IMR-90 (cell line): ENCODE measurements at regions not wholly inside any gene's neighbourhood (a gene's known extent, or its start where the extent isn't known, plus 50 kb on each side); places are given as distances from the start of the nearest gene placed in this dataset.

ENCODE experiments used
- ATAC-seq: fragments of 200-7000 bp; cut with Tn5 transposase; 2 replicates; pipeline ENCODE4 v1.9.1; 2020; ENCODE audit warnings: low read depth, mild to moderate bottlenecking, moderate library complexity
- BruUV-seq: library from RNA; stranded (reverse); fragments of 400-500 nt; replicated peaks from 2 replicates; lab custom pipeline; 2021; lab: Mats Ljungman, UMichigan
- CTCF ChIA-PET: fragments of 300-600 bp; formaldehyde crosslinking; extraction: SDS; loops from one replicate; lab custom pipeline; 2021; ENCODE audit warnings: antibody characterized with exemption; lab: Yijun Ruan, JAX
- POLR2A ChIA-PET: fragments of 300-600 bp; sonication (Branson Sonifier 250); formaldehyde crosslinking; loops from one replicate; lab custom pipeline; 2022; ENCODE audit warnings: antibody characterized with exemption; ENCODE audit not compliant: unreplicated experiment; lab: Charles Lee
- DNase-seq: peaks from one replicate; pipeline ENCODE4 v3.0.0; 2013
- H2AFZ ChIP-seq: replicated peaks from 2 replicates; pipeline ENCODE3; 2013; ENCODE audit warnings: low read length, mild to moderate bottlenecking; ENCODE audit not compliant: poor library complexity
- H2AK5ac ChIP-seq: 2 replicates; pipeline ENCODE4 v1.6.1; 2013; ENCODE audit warnings: low read depth, low read length, inconsistent platforms
- H2AK9ac ChIP-seq: replicated peaks from 2 replicates; pipeline ENCODE3; 2013; ENCODE audit warnings: mild to moderate bottlenecking, low read depth, low read length, moderate library complexity; ENCODE audit not compliant: poor library complexity
- H2BK120ac ChIP-seq: 2 replicates; pipeline ENCODE4 v1.6.1; 2013; ENCODE audit warnings: low read depth, low read length, inconsistent platforms
- H2BK15ac ChIP-seq: 3 replicates; pipeline ENCODE4 v1.6.1; 2013; ENCODE audit warnings: low read depth, low read length, inconsistent platforms
- H2BK20ac ChIP-seq: 2 replicates; pipeline ENCODE4 v1.6.1; 2013; ENCODE audit warnings: low read depth, mild to moderate bottlenecking, inconsistent platforms, low read length, moderate library complexity
- H2BK5ac ChIP-seq: 2 replicates; pipeline ENCODE4 v1.6.1; 2013; ENCODE audit warnings: mild to moderate bottlenecking, low read depth, low read length, inconsistent platforms; ENCODE audit not compliant: poor library complexity, severe bottlenecking
- H3K14ac ChIP-seq: replicated peaks from 2 replicates; pipeline ENCODE4 v1.6.1; 2013; ENCODE audit warnings: low read depth, low read length, inconsistent platforms
- H3K18ac ChIP-seq: 2 replicates; pipeline ENCODE4 v1.6.1; 2013; ENCODE audit warnings: low read depth, low read length, control low read depth
- H3K23ac ChIP-seq: 2 replicates; pipeline ENCODE4 v1.6.1; 2013; ENCODE audit warnings: low read depth, low read length, inconsistent platforms
- H3K27ac ChIP-seq: 2 replicates; pipeline ENCODE4 v1.5.1; 2013; ENCODE audit warnings: mild to moderate bottlenecking, control low read depth, low read length; ENCODE audit not compliant: insufficient read depth
- H3K27me3 ChIP-seq: 2 replicates; pipeline ENCODE4 v1.6.1; 2013; ENCODE audit warnings: low read length; ENCODE audit not compliant: control insufficient read depth, insufficient read depth
- H3K36me3 ChIP-seq: 2 replicates; pipeline ENCODE4 v1.6.1; 2013; ENCODE audit warnings: low read length, mixed read lengths; ENCODE audit not compliant: control insufficient read depth, insufficient read depth
- H3K4ac ChIP-seq: 2 replicates; pipeline ENCODE4 v1.6.1; 2013; ENCODE audit warnings: low read depth, low read length, inconsistent platforms
- H3K4me1 ChIP-seq: 2 replicates; pipeline ENCODE4 v1.6.1; 2013; ENCODE audit warnings: low read length, mixed read lengths; ENCODE audit not compliant: control insufficient read depth, insufficient read depth
- H3K4me2 ChIP-seq: 2 replicates; pipeline ENCODE4 v1.6.1; 2013; ENCODE audit warnings: low read depth, mild to moderate bottlenecking, control low read depth, low read length, moderate library complexity
- H3K4me3 ChIP-seq: 2 replicates; pipeline ENCODE4 v1.5.1; 2013; ENCODE audit warnings: low read depth, mild to moderate bottlenecking, control low read depth, low read length, moderate library complexity; ENCODE audit not compliant: insufficient read depth
- H3K56ac ChIP-seq: 2 replicates; pipeline ENCODE4 v1.6.1; 2013; ENCODE audit warnings: low read length, inconsistent platforms; ENCODE audit not compliant: insufficient read depth; ENCODE audit errors: extremely low read depth
- H3K79me1 ChIP-seq, 2 experiments: 2 replicates each; pipeline ENCODE4 v1.6.1; 2013; ENCODE audit warnings: low read length in 2 of 2, inconsistent platforms in 1 of 2, low read depth in 1 of 2
- H3K9ac ChIP-seq: 2 replicates; pipeline ENCODE4 v1.6.1; 2013; ENCODE audit warnings: low read depth, low read length, control low read depth
- H3K9me1 ChIP-seq: 2 replicates; pipeline ENCODE4 v1.6.1; 2013; ENCODE audit warnings: low read length, inconsistent platforms; ENCODE audit not compliant: insufficient read depth
- H3K9me3 ChIP-seq: 2 replicates; pipeline ENCODE4 v1.6.1; 2013; ENCODE audit warnings: low read length; ENCODE audit not compliant: control insufficient read depth, insufficient read depth
- H4K20me1 ChIP-seq: 2 replicates; pipeline ENCODE4 v1.6.1; 2013; ENCODE audit warnings: low read length, inconsistent platforms; ENCODE audit not compliant: insufficient read depth
- H4K5ac ChIP-seq: 2 replicates; pipeline ENCODE4 v1.6.1; 2013; ENCODE audit warnings: mild to moderate bottlenecking, low read depth, low read length, control low read depth
- H4K8ac ChIP-seq, 2 experiments: 2 replicates each; pipeline ENCODE4 v1.6.1; 2013; ENCODE audit warnings: low read depth in 2 of 2, low read length in 2 of 2, control low read depth in 1 of 2, inconsistent platforms in 1 of 2
- H4K91ac ChIP-seq: 2 replicates; pipeline ENCODE4 v1.6.1; 2013; ENCODE audit warnings: low read depth, low read length, inconsistent platforms; ENCODE audit not compliant: insufficient read depth
- BHLHE40 ChIP-seq: fragments of 150-350 bp; IDR thresholded peaks from 2 replicates; pipeline ENCODE4 v1.6.1; 2016; ENCODE audit warnings: mild to moderate bottlenecking, low read depth, low read length
- CEBPB ChIP-seq: IDR thresholded peaks from 2 replicates; pipeline ENCODE4 v1.6.1; 2012; ENCODE audit warnings: low read depth, low read length, improper control_type of control experiment
- CHD1 ChIP-seq: IDR thresholded peaks from 2 replicates; pipeline ENCODE4 v1.6.1; 2012; ENCODE audit warnings: low read depth, low read length, improper control_type of control experiment
- CTCF ChIP-seq: conservative IDR thresholded peaks from 2 replicates; pipeline ENCODE4 v1.5.1; 2012; ENCODE audit warnings: mild to moderate bottlenecking, low read depth, low read length, improper control_type of control experiment
- ELK1 ChIP-seq: fragments of 150-350 bp; IDR thresholded peaks from 2 replicates; pipeline ENCODE4 v1.6.1; 2016; ENCODE audit warnings: low read depth, mild to moderate bottlenecking, low read length, moderate library complexity, borderline replicate concordance
- FOS ChIP-seq: fragments of 150-350 bp; IDR thresholded peaks from 2 replicates; pipeline ENCODE4 v1.6.1; 2016; ENCODE audit warnings: low read depth, low read length
- MAFK ChIP-seq: IDR thresholded peaks from 2 replicates; pipeline ENCODE4 v1.6.1; 2012; ENCODE audit warnings: low read depth, low read length, improper control_type of control experiment
- MAZ ChIP-seq: IDR thresholded peaks from 2 replicates; pipeline ENCODE4 v1.6.1; 2012; ENCODE audit warnings: low read depth, mild to moderate bottlenecking, low read length, improper control_type of control experiment, moderate library complexity, borderline replicate concordance
- MXI1 ChIP-seq: IDR thresholded peaks from 2 replicates; pipeline ENCODE4 v1.6.1; 2012; ENCODE audit warnings: low read depth, mild to moderate bottlenecking, low read length, moderate library complexity, borderline replicate concordance
- NFE2L2 ChIP-seq: fragments of 150-350 bp; IDR thresholded peaks from 2 replicates; pipeline ENCODE4 v1.6.1; 2016; ENCODE audit warnings: low read depth, mild to moderate bottlenecking, low read length
- POLR2A ChIP-seq: IDR thresholded peaks from 2 replicates; pipeline ENCODE4 v1.6.1; 2012; ENCODE audit warnings: mild to moderate bottlenecking, low read depth, low read length
- RAD21 ChIP-seq: IDR thresholded peaks from 2 replicates; pipeline ENCODE4 v1.6.1; 2012; ENCODE audit warnings: low read length, improper control_type of control experiment
- RCOR1 ChIP-seq: IDR thresholded peaks from 2 replicates; pipeline ENCODE4 v1.6.1; 2012; ENCODE audit warnings: mild to moderate bottlenecking, low read length, improper control_type of control experiment; ENCODE audit not compliant: insufficient replicate concordance
- RFX5 ChIP-seq: IDR thresholded peaks from 2 replicates; pipeline ENCODE4 v1.8.0; 2012; ENCODE audit warnings: low read depth, mild to moderate bottlenecking, low read length, moderate library complexity
- SMC3 ChIP-seq: fragments of 150-350 bp; IDR thresholded peaks from 2 replicates; pipeline ENCODE4 v1.6.1; 2016; ENCODE audit warnings: low read depth, mild to moderate bottlenecking, antibody characterized with exemption, low read length, moderate library complexity
- USF2 ChIP-seq: fragments of 150-350 bp; IDR thresholded peaks from 2 replicates; pipeline ENCODE4 v1.6.1; 2017; ENCODE audit warnings: mild to moderate bottlenecking, antibody characterized with exemption, low read length, low read depth
- WGBS, 2 experiments: methylation state at CpG; one replicate each; pipeline versions ENCODE4 v1.1.5 to v1.1.7; 2013; ENCODE audit warnings: missing lambda C conversion rate in 2 of 2; ENCODE audit not compliant: insufficient read length in 1 of 2; ENCODE audit errors: extremely low coverage in 2 of 2; 5-methylcytosine and 5-hydroxymethylcytosine counted together
- dilution Hi-C: fragments of 300-500 bp; cut with HindIII; formaldehyde crosslinking; loops from one replicate; pipeline ENCODE4 v1.14.3; 2018; ENCODE audit warnings: low sequenced_read_pairs; ENCODE audit not compliant: unreplicated experiment
- in situ Hi-C: fragments of 300-500 bp; cut with MboI; formaldehyde crosslinking; loops from 3 replicates; pipeline ENCODE4 v1.14.3; 2019; ENCODE audit warnings: low sequenced_read_pairs, inconsistent platforms, mixed read lengths
- intact Hi-C: fragments of 100-400 bp; cut with micrococcal nuclease; formaldehyde crosslinking; loops from 2 replicates; pipeline ENCODE4 v1.10.0; 2022

GRCh38 chr5:2276101-2276500 lies 393.4 kb upstream of the IRX4 start:
- Histone ChIP-seq H2BK120ac (no peak overlapping the region), H4K20me1 (no peaks in the 10 kb centered on the region), H3K23ac (no peak overlapping the region), H3K4ac (no peak overlapping the region), H3K9ac (no peak overlapping the region), H3K9me1 (no peaks in the 10 kb centered on the region), H2BK20ac (no peak overlapping the region), H2BK5ac (no peak overlapping the region), H3K14ac (no peak overlapping the region), H3K56ac (no peak overlapping the region), H3K27me3 (no peaks in the 10 kb centered on the region), H3K9me3 (peaks cover 22% of the 10 kb centered on the region), H3K36me3 (no peaks in the 10 kb centered on the region), H2AK5ac (no peak overlapping the region), H4K5ac (no peak overlapping the region), H2AK9ac (no peak overlapping the region), H3K4me1 (no peaks in the 10 kb centered on the region), H2BK15ac (no peak overlapping the region), H3K27ac (no peak overlapping the region), H2AFZ (no peak overlapping the region), H3K79me1 (no peaks in the 10 kb centered on the region), H4K8ac (no peak overlapping the region), H4K91ac (no peak overlapping the region), H3K18ac (no peak overlapping the region), H3K4me2 (no peak overlapping the region), H3K4me3 (no peak overlapping the region)
- in situ Hi-C loops (no loop called here), dilution Hi-C loops (no loop called here), intact Hi-C loops (no loop called here)
- POLR2A ChIA-PET = no interaction called here
- ATAC-seq (no peak), DNase-seq (no peak)
- TF ChIP-seq MAFK = no peak
- TF ChIP-seq RAD21 = no peak
- TF ChIP-seq POLR2A = no peak
- no peak for TF ChIP-seq BHLHE40
- TF ChIP-seq CHD1 = no peak
- no peak for TF ChIP-seq MXI1
- no peak for TF ChIP-seq CEBPB
- TF ChIP-seq ELK1 = no peak
- TF ChIP-seq RCOR1 = no peak
- TF ChIP-seq CTCF = no peak
- TF ChIP-seq RFX5 = no peak
- TF ChIP-seq NFE2L2 = no peak
- TF ChIP-seq USF2 = no peak
- TF ChIP-seq MAZ = no peak
- no peak for TF ChIP-seq SMC3
- no peak for TF ChIP-seq FOS
- CTCF ChIA-PET = no interaction called here
- BruUV-seq = no TSS peak
- 0% methylated on average over 1 of the region's 8 CpGs; no CpG with 5 or more reads in 1 of the 2 experiments for WGBS, 2 experiments
